Stimulated activated CD8-positive, alpha-beta memory T cell treated with anti-CD3 and anti-CD28 coated beads, Interleukin-7, amount 100 ng/mL, for 24 hours (primary cell): ENCODE measurements at regions not wholly inside any gene's neighbourhood (a gene's known extent, or its start where the extent isn't known, plus 50 kb on each side); places are given as distances from the start of the nearest gene placed in this dataset.
"Not testable (repeated sequence)": the region's sequence is repeated elsewhere in the genome, so short reads cannot be mapped to it uniquely, and the experiment has no call there.

Source experiments
- DNase-seq: peaks from one replicate; pipeline ENCODE4 v3.0.0-alpha.2; 2020; ENCODE audit warnings: low read depth

DNA sequence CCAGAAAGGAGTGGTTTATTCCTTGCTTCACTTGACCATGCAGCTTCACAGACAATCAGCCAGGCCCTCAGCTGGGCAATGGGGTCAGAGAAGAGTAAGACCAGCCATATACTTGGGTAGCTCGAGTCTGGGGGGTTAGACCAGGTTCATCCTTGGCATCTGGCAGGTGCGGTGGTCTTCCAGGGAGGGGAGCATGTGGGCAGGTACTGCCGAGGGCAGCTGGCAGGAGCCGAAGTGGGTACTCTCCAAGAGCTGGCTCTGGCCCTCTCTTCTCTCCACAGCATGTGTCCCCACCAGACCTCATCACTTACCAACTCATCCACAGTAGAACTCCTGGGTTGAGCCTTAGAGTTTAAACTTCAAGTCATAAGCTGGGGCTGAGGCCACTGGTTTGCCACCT is 156.8 kb downstream of the FOXD2 start:
- no peak for DNase-seq

DNA sequence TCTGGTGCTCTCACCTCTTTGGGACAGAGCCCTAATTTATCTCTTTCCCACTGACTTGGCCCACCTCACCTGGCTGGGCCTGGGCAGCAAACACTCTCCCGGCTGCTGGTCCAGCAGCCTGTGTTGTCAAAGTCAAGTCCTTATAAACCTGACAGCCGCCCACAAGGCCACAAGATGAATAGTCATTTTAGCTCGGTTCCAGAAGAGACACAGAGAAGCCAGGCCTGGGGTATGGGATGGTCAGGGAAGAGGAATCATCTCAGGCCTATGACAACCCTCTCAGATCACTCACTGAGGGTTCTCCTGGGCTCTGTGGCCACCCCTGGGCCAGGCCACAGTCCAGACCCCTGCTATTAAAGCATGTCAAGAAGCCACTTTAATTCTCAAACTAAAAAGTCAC is 158.5 kb downstream of the FOXD2 start:
- no peak for DNase-seq

DNA sequence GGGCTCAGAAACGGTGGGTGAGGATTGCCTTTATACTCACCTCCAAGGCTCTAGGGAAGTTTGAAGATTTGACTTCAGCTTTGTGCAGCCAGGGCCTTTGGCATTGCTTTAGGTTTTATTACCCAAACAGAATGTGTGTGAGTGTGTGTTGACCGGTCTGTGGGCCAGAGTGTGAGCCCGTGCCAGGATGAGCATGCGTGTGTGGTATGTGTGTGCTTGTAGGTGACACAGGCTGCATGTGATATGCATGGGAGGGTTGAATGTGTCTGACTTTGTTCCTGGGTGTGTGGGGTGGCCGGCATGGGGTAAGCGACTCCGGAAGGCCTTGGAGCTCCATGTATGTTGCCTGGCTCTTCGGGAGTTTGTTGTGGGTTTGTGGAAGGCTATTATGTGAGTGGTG is 160.5 kb downstream of the FOXD2 start:
- DNase-seq = no peak

DNA sequence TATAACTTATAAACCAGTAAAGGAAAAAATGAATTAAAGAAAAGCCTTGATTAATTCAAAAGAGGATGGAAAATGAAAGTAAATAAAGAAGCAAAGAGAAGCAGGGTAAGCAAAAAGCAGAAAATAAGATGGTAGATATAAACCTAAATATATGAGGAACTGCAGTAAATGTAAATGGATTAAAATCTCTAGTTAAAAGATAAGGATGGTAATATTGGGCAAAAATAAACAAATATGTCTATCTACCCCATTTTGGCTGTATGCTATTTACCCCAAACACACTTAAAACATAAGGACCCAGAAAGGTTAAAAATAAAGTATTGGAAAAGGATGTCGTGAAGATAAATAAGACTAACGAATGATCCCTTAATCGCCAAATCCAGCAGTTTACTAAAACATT is 161.9 kb downstream of the FOXD2 start:
- no peak for DNase-seq

DNA sequence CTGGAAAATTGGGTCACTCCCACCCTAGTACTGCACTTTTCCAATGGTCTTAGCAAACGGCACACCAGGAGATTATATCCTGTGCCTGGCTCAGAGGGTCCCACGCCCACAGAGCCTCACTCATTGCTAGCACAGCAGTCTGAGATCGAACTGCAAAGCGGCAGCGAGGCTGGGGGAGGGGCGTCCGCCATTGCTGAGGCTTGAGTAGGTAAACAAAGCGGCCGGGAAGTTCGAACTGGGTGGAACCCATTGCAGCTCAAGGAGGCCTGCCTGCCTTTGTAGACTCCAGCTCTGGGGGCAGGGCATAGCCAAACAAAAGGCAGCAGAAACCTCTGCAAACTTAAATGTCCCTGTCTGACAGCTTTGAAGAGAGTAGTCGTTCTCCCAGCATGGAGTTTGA is 164.6 kb downstream of the FOXD2 start:
- not testable (repeated sequence) for DNase-seq

DNA sequence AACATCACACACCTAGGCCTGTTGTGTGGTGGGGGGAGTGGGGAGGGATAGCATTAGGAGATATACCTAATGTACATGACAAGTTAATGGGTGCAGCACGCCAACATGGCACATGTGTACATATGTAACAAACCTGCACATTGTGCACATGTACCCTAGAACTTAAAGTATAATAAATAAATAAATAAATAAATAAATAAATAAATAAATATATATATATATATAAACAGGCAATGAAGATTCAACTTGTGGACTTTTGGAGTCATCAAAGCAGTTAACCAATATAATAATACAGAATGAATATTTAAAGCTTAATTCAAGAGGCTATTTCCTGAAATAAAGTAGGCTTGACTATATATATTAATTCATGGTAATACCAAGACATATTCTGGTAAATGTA is 167.0 kb downstream of the FOXD2 start:
- DNase-seq = not testable (repeated sequence)

DNA sequence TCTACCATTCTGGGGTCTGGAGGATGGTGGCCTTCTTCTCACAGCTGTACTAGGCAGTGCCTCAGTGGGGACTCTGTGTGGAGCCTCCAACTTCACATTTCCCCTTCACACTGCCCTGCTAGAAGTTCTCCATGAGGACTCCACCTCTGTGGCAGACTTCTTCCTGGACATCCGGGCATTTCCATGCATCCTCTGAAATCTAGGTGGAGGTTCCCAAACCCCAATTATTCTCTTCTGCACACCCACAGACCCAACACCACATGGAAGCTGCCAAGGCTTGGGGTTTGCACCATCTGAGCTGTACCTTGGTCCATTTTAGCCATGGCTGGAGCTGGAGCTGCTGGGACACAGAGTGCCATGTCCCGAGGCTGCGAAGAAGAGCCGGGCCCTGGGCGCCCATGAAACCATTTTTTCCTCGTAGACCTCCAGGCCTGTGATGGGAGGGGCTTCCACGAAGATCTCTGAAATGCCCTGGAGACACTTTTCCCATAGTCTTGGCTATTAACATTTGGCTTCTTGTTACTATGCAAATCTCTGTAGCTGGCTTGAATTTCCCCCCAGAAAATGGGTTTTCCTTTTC is 170.5 kb downstream of the FOXD2 start:
- no peak for DNase-seq

DNA sequence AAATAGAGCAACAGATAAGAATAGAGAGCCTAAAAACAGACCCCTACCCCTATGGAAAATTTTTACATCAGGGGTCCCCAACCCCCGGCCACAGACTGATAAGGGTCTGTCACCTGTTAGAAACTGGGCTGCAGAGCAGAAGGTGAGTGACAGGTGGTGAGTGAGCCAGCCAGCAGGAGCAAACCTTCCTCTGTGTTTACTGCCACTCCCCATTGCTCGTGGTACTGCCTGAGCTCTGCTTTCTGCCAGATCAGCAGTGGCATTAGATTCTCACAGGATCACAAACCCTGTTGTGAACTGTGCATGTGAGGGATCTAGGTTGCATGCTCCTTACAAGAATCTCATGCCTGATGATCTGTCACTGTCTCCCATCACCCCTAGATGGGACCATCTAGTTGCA is 174.1 kb downstream of the FOXD2 start:
- DNase-seq = no peak

DNA sequence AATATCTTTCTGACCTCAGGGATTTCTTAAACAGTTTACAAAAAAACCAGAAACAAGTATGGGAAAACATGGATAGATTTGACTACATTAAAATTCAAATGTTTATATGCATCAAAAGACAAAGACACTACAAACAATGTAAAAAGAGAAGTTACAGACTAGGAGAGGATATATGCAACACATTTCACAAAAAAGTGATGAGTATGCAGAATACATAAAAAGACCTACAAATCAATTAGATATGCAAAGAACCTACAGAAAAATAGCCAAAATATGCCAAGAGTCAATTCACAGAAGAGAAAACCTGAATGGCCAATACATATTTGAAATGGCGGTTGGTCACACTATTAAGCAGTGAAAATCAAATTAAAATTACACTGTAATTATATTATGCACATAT is 175.0 kb downstream of the FOXD2 start:
- no peak for DNase-seq

DNA sequence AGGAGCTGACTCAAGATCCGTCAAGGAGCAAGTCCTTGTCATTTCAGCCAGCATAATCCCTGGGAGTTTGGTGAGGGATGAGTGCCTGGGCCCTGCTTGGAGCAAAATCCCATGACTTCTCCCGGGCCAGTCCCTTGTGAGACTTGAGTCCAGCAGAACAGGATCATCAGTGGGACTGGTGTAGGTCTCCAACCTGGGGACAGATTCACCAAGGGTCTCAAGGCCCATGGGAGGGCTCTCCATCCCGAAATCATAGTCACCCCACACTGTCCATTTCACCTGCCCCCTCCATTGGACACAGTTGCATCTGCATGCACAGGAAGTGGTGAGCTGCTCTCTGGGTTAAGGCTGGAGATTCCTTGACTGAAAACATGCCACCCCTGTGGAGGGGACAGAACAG is 178.2 kb downstream of the FOXD2 start:
- no peak for DNase-seq

DNA sequence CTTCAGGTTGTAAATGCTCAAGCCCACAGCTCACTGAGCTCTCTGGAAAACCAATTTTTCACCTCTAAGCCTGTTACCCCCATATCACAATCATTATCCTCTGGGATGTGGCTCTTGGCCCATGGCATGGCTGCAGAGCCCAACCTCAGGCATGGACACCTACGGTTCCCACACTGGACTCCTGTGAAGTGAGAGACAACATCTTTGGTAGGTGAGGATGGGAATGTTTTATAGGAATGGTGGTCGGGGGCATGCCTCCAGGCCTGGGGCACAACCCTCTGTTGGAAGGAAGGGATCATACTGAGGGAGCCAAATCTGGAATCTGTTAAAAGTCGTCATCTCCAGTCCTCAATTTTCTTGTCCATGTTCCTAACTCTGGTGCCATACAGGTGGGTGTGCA is 179.1 kb downstream of the FOXD2 start:
- DNase-seq = no peak

DNA sequence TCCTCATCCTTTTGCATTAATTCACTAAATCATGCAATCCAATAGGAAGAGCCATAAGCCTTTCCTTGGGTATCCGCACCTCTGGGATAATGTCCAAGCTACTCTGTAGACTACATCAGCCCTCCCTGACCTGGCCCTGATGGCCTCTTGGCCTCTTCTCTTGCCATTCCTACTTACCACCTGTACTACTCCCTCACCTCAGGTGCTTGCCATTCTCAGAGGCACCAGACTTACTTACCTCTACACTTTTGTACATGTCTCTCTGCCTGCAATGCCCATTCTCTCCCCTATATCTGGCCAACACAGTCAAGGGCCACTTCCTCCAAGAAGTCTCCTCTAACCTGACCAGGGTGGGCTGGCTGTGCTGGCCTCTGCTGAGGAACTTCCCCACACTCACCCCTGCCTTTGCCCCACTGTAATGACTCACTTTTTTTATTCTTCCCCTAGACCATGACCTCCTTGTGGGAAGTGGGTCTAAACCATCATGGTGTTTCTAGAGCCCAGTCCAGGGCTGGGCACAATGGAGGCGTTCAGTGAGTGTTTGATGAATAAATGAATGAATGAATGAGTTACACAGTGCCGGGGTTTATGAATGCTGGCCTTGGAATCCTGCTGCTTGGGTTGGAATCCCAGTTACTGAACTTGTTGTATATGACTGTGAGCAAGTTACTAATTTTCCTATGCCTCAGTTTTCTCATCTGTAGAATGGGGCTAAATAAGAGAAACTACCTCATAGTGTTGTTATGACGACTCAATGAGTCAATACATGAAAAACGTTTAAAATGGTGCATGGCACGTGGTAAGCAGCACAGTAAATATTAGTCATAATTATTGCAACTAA is 179.8 kb downstream of the FOXD2 start:
- no peak for DNase-seq

DNA sequence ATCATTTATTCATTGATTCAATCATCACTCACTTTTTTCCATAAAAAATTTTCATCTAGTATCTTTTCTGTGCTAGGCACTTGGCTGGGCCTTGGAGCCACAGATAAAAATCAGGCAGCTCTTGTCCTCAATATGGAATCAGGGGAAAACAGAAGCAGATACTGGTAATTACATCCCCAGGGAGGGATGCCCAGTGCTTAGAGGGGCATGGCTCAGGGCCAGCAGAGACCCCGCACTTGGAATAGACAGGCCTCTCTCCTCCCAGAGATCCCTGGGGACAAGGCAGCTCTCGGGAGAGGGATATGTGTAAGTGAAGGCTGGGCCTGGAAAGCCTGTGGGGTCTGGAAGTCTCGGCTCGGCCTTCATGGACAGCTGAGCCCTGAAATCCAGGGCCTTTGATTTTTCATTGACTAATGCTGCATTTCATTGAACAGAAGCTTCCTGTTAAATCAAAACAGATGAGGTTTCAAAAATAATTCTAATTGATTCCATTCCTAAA is 180.4 kb downstream of the FOXD2 start:
- DNase-seq = no peak

DNA sequence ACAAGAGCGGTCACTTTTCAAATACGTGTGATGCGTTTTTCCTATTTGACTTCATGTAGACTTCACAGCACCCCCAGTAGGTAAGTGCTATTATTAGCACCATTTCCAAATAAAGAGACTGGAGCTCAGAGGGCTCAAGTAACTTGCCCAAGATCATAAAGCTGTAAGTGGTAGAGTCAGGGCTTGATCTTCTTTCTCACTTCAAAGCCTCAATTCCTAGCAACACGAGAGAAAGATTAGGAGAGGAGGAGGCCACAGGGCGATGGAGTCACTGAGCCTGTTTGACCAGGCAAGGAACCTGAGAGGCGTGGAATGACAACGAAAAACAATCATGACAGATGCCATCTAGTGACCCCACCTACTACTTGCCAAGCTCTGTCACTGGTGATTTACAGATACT is 181.0 kb downstream of the FOXD2 start:
- DNase-seq = no peak

DNA sequence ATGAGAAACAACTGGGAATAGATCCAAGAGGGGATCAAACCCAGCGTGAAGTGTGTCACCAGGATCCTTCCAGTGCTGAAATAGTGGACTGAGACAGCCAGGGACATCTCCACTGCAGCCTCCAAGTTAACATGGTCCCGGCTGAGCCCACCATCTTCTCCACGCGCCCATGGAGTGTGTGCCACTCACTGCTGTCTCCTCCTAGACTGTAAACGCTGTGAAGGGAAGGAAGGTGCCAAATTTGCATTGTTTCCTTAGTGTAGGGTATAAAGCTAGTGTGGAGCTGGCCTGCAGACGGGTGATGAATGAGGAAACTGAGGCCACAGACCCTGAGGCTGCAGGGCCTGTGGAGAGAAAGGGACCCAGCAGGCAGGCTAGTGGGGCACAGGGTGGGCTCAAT is 183.6 kb downstream of the FOXD2 start:
- DNase-seq = no peak

DNA sequence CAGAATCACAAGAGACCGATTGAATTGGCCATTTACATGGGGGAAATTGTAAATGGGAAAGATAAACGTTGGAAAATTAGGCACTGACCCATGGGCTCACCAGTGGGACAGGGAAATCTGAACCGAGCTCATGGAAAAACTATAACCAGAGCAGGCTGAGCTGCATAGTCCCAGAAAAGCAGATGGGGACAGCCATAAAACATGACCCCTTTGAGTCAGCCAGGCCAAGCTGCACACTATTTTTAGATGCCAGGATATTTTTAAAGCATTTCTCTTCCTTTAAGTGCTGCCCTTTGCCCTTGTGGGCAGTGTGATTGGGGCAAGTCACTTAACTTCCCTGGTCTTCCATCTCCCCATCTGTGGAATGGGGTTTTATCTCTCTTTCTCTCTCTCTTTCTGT is 184.1 kb downstream of the FOXD2 start:
- DNase-seq = no peak

DNA sequence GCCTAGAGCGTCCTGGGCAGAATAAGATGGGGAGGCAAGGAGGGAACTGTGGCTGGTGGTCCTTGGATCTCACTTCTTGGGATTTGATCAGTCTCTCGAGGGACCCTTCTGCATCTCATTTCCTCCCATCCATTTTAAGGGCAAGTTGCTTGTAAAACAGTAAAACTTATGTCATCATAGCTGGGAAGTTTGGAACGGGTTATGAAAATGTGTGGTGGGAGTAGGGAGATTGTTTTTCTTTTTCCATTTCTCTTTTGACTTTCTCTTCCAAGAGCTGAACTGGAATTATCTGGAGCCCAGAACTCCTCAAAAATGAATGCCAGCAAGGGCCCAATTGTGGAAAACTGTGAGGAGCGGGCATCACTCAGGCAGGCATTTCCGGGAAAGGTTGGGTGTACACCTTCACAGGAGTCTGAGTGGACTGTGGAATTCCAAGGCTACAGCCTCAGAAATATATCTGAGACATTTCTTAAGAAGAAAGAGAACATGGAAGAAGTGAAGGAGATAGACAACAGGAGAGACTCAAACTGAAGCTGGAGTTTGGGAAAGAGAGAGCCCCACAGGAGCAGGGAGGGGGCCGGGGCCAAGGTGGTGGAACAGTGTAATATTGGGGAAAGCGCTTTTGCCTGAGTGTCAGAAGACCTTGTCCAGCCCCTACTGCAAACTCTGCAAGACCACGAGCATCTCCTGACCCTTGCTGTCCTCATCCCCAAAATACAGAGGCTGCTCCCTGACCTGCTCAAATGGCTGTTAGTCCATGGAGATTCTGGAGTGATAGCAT is 185.1 kb downstream of the FOXD2 start:
- DNase-seq = no peak

DNA sequence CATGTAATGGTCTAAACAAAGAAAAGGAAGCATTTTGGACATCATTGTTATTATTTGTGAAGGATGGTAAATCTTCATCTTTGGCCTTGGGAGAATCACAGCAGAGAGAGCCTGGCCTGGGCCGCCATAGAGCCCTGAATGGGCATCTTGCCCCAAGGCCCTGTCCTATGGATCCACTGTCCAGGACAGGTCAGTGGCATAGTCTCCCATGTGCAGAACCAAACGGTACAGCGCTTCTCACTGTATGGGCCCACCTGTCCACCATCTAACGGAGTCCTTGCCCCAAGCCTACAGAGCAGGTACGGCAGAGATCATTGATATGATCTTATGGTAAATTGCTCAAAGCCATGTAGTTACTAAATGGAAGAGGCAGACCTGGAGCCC is 185.7 kb downstream of the FOXD2 start:
- no peak for DNase-seq

DNA sequence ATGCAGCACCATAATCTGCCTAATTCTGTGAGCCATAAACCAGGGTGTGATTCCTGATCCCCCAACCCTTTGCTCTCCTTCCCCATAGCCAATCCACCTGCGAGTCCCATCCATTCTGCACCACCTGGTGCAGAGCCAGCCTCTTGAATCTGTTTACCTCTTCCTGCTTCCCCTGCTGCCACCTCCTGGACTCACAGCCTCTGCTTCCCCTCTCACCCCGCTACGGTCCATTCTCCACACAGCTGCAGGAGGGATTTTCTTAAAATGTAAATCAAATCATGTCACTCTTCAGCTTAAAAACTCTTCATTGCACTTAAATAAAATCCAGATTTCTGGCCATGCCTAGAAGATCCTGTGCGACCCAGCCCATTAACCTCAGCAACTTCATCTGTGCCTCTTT is 186.7 kb downstream of the FOXD2 start:
- no peak for DNase-seq

DNA sequence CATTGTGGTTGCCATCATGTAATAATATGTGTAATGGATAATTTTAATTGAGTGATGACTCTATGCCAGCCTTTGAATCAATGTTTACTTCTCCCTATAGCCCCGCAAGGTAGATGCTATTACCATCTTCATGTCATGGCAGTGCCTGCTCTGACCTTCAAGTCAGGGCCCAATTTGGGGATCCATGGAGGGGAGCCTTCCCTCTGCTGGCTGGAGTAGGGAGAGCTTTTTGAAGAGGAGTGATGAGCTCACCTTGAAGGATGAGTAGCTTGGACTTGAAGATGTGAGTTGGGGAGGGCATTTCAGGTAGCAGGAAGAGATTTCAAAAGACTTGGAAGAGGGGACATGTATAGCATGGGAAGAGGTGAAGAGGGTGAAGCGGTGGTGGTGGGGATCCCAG is 189.2 kb downstream of the FOXD2 start:
- no peak for DNase-seq

DNA sequence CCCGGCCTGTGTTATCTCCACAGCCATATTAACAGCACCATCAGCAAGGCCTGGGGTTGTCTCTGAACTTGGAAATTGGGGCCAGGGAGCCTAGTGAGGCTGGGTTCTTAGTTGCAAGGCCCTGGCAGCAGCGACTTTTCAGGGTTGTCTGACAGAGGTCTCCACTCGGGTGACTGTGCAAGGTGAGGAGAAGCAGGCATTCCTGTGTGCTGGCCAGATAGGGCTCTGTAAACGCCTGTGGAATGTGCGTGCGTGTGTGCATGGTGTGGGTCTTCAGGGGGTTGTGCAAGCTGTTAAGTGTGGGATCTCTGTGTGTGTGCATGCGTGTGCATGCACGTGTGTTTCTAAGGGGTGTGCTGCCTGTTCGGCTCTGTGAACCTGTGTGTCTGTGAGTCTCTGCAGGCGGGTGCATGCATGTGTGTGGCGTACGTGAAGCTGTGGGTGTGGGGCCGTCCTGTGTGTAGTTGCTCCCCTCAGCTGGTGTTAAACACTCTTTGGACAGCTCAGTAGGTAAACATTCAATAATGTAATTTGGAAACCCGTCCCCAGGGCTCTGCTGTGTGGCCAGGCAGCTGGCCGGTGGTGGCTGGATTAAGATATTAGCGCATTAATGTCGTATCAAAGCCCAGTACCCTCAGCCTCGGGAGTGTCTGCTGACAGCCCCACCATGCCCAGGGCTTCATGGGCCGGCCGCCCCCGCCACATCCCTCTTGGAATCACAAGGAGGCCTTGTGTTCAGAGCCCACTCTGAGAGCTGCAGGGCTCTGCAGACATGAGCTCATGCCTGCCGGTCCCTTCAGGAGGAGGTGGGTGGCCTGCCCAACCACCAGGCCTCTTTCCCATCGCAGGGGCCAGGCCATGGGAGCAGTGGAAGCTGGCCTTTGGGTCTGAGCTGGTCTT is 189.9 kb downstream of the FOXD2 start:
- DNase-seq = no peak

DNA sequence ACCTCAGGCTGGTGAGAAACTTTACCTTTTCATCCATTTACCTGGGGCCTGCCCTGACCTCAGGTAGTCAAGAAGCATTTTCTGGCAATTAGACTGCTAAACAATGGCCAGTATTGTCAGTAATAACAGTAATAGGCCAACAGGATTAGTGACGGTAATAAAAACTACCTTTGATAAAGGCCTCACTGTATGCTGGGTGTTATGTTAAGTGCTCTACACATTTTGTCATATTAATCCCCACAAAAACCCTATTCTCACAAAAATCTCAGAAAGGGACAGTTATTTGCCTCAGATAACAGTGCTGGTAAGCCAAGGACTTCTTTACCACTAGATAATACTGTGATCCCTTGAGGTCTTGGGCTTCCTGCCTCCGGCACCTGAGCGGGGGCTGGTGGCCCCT is 191.4 kb downstream of the FOXD2 start:
- DNase-seq = no peak
